Ramos (cell line): ENCODE measurements at regions not wholly inside any gene's neighbourhood (a gene's known extent, or its start where the extent isn't known, plus 50 kb on each side); places are given as distances from the start of the nearest gene placed in this dataset.
"Not testable (repeated sequence)": the region's sequence is repeated elsewhere in the genome, so short reads cannot be mapped to it uniquely, and the experiment has no call there.

ENCODE experiments used
- in situ Hi-C: fragments of 300-500 bp; cut with MboI; formaldehyde crosslinking; loops from one replicate; pipeline ENCODE4 v1.14.3; 2022; ENCODE audit warnings: low sequenced_read_pairs; ENCODE audit not compliant: unreplicated experiment

DNA sequence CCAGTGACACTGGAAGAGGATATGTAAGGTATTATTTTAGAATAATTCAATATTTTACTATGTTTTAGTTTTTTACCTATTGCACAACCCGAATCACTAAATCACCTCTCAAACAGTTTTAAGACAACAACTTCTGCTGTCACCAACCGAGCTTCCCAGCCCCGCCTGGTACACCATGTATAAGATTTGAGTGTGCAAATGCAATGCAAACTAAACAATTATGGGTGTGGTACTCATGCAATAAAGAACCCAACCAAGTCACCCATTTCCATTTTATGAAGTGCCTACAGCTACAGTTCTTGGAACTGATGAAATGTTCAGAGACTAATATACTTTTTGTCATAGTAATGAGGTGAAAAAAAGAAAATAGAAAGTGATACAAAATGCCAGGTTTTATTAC lies 256.2 kb downstream of the TAFA4 start:
- in situ Hi-C loops: no loop called here

DNA sequence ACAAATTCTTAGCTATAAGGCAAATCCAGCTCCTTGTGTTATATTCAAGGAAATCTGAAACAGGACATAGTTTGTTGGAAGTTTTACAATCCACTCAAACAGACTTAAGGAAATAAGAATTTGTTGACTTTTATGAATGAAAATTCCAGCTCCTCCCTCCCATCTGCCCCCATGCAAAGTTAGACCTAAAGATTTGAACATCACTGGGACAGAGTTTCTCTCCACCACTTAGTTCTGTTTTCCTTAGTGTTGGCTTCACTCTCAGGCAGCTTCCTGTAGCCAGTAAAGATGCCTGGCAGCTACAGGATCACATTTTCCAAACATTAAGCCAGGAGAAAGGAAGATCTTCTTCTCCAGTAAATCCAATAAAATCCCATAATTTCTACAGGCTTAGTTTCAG lies 265.0 kb downstream of the TAFA4 start:
- in situ Hi-C loops: no loop called here

DNA sequence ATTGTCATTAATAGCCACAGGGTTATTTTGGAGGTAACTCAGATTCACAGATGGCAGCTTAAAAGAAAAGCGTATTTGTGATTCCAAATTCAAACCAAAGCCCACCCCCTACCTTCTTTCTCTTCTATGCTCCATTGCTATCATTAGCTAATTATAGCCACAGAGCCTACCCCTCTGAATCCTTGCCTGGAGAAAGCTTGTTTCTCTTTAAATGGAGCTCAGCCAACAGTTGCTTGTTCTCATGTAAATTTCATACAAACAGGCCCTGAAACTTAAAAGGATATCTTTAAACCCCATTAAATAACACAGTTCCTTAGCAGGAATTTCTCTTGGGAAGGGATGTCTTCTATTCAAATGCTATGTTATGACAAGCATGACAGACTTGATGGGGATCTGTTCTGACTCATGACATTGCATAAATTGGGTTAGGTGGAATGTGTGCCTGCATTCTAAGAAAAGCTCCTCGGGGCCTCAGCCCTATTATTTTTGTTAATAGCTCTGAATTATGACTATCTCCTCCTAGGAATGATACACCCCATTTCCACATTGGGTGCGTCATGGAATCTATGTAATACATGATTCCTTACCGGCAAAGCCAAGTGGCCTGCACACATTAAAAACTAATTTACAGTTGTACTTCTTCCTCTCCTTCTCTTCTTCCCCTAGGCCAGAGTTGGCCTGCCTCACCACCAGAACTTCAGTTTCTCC lies 265.8 kb downstream of the TAFA4 start:
- in situ Hi-C loops: no loop called here

DNA sequence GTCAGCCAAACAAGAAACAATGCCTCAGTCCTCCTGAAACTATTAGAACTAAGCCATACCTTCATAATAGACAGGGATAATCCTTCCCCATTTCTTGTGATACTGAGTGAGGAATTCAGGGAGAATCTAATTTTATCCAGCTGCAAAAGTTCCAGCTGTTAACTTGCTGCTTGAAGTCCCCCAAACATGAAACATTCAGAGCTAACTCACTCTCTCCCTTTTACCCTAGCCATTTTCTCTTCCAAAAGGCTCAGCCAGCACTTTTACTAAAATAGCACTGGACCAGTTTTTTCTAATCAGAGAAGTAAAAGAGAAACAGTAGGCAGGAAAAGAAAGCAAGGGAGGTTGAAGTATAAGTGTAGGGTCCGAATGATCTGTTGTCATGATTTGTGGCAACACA lies 268.1 kb downstream of the TAFA4 start:
- in situ Hi-C loops: no loop called here

DNA sequence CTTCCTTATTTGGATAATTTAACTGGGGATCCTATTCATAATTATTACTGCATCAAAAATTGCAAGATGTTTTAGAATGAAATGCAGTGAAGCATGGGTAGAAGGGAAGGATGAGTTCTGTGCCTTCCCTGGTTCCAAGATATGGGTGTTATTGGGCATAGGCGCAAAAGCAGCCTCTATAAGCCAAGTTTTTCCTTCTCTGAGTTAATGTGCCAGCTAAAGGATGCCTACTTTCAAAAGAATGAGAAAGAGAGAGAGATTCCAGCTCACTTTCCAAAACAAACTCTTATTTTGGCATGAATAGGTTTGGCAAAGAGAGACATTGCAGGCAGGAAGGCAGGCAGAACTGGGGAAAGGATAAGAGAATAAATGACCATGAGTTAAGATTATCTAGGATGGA lies 270.2 kb downstream of the TAFA4 start:
- in situ Hi-C loops: no loop called here

DNA sequence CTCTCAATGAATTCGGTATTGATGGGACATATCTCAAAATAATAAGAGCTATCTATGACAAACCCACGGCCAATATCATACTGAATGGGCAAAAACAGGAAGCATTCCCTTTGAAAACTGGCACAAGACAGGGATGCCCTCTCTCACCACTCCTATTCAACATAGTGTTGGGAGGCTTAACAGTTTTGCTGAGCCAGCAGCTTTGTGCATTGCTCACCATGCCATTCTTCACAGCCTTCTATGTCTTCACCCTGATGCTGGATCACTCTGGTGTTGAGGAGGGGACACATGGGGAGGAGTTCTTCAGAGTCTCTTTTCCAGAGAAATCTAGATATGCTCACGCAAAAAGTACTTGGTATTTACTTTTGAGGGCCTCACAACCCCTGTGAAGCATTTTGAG lies 281.7 kb downstream of the TAFA4 start:
- in situ Hi-C loops: not testable (repeated sequence)

DNA sequence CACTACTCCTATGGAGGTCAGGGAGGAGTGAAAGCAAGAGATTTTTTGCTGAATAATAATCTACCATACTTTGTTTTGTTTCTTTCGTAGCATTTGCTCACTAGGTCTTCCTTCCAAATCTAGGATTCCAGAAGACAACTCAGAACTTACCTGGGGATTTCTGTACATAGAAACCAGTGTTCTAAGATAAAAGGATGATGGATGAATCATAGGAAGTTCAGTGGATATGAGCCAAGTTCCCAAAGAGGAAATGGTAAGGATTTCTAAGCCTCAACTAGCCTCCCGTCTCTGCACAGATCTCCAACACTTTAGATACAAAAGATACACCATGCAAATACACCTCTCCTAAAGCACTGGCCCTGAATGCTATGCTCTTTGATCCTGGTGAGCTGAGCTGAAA lies 283.9 kb downstream of the TAFA4 start:
- in situ Hi-C loops: no loop called here

DNA sequence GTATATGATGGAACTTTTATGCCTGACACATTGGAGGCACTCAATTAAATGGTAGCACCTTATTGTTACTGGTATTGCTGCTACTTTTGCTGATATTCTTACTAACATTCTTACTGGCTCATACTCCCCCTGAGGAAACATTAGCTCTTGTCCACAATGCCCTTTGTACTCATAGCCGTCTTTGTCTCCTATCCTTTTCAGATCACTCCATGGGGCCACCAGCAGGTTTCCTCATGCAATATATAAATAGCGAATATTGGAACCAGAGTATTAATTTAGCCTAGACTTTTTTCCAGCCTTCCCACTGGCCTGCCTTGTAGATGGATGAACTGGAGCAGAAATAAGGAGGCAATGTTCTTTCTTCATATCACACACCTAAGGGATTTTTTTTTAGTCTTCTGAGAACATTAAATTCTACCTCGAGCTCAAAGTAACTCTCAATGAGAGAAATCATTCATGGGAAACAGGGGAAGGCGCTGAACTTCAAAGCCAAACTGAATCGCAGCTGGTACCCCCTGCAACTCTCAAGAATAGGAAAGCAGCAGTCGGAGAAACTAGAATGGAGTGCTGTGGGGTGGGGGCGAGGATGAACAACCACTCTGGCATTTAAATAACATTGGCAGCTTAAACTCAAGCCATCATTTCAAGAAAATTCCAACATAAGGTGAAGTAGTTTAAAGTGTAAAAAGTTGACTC lies 300.3 kb downstream of the TAFA4 start:
- in situ Hi-C loops: no loop called here

DNA sequence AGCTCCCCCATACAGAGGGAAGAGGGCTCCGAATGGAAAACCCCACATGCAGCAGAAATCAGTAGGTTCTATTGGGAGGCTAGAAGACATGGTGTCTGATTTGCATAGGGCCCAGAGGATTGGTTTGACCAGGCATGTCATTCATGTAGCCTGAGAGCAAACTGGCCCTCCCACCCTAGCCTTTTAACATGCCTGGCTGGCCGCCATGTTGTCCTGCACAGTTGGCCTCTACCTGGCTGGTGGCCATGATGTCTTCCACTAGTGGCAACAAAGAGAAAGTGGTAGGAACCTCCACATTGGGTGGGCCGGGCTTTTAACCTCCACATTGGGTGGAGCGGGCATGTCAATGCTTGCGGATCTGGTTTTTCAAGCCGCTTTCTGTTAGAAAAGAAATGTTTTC lies 312.1 kb downstream of the TAFA4 start:
- in situ Hi-C loops: no loop called here

DNA sequence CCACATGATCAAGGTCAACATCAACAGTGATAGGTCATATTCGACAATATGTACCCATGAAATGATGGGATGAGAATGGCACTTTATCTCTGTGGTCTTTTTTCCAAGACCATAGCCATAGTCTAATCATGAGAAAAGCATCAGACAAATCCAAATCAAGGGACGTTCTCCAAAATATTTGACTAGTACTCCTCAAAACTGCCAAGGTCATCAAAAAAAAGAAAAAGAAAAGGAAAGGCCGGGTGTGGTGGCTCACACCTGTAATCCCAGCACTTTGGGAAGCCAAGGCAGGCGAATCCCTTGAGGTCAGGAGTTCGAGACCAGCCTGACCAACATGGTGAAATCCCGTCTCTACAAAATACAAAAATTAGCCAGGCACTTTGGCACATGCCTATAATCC lies 318.3 kb downstream of the TAFA4 start:
- in situ Hi-C loops: no loop called here

DNA sequence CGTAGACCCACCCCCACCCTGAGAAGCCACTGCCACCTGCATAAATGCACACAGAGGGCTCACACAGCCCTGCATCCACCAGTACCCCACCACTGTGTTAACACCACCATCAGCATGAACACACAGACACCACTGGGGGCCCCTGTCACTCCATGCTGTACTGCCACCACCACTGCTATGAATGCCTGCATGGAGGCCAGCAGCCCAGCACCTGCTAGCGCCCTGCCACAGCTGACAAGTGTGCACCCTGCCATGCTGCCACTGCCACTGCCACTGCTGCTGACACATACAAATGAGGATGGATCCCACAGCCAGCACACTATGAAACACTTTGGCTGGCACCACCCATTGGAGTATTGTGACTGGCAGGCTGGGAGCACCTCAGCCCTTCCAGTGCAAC lies 361.0 kb downstream of the TAFA4 start:
- in situ Hi-C loops: no loop called here

DNA sequence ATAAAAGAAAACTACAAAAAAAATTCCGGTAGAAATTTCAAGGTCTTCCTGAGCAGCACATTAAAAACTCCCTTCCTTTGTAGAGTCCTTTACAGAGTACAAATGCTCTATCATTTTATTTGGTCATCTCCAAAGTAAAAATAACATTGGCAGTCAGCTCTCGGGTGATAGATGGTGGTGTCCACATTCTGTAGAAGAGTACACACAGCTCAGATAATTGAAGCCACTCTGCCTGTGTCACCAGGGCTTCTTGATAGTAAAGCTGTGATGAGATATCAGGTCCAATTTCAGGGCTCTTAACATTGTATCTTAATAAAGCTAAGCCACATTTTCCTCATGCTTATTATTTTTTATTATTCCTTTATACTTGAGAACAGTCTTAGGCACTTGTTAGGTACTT lies 371.6 kb downstream of the TAFA4 start:
- in situ Hi-C loops: no loop called here

DNA sequence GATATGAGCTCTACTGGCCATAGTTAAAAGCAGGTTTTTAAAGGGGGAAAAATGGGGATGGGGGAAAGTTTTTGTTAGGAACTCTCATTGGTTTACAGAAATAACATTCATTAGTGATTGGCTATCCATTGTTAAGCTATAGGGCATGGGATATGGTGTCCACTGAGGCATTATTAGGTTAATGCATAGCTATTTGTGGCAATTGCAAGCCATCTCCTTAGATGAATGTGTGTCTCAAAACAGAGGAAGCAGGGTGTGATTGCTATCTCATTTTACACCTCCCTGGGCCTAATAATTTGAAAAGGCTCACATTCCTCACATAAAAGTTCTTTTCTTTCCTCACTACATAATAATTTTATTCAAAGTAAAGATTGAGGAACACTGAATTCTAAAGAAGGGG lies 396.6 kb downstream of the TAFA4 start:
- in situ Hi-C loops: no loop called here

DNA sequence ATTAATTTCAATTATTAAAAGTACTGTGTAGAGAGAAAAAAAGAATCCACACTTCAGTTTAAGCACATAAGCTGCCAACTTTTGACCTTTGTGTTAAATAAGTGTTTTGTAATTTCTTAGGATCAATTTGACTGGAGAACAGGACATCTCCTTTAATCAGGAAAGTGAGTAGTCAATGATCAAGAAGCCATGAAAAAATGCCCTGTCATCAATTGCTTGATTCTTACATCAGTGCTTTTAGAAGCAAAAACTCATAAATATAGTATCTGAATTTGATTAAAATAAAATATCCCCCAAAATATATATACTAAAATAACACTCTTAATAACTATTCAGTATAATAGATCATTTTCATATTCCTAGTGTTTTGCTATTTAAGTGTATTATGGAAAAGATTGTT lies 409.0 kb downstream of the TAFA4 start:
- in situ Hi-C loops: no loop called here

DNA sequence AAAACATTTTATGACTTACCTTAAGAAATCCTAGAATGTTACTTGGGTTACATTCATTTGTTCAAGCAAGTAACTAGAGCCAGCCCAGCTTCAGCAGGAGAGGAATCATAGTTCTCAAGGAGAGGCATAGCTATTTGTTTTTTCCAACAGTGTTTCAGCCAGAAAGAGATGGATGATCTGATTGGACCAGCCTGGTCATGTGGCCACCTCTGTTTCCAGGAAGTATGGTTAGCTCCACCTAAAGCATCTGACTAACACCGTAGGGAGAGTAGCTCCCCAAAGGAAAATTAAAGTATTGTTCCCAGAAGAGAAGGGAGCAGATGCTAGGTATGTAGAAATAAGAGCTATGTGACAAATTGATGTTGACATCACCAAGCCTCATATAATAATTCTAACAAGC lies 417.1 kb downstream of the TAFA4 start:
- in situ Hi-C loops: no loop called here

DNA sequence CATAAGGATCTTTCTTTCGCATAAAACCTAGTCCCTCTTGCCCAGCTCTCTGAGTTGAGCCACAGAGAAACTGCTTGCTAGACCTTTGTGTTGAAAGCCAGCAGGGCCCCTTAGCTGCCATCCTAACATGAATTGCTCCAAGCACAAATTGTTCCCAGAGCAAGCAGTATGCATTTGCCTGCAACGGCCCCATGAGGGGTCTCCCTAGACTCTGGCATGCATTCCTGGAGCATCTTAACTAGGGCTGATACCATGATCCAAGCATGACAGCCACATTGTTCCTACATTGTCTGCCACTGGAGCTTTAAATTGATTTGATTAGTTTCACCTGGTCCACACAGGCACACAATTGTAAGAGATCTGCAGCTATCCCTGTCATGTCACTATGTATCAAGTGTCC lies 428.1 kb downstream of the TAFA4 start:
- in situ Hi-C loops: no loop called here

DNA sequence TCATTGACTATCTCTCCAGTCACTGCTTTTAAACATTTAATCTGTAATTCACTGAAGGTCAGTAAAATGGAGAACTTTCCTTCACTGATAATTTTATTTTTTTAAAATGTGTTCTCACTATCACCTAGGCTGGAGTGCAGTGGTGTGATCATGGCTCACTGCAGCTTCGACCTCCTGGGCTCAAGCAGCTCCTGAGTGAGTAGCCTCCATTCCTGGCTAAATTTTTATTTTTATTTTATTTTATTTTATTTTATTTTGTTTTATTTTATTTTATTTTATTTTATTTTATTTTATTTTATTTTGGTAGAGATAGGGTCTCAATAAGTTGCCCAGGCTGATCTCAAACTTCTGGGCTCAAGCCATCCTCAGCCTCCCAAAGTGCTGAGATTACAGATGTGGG lies 446.5 kb downstream of the TAFA4 start:
- in situ Hi-C loops: not testable (repeated sequence)

DNA sequence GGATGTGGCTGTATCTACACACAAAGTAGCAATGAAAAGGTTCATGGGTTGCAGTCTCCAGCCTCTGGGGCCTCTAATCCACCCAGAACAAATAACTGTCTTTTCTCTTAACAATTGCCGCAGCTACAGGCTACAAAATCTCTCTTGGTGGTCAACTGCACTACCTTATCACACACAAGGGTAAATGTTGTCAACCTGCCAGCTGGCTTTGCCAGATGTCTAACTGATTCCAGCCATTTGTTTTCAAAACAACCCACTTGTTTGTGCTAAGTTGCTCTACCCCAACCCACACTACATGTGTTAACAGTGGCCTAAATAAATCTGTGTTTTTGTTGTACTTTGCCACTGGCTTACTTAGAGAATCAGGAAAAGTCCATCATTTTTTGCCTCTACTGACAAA lies 447.3 kb downstream of the TAFA4 start:
- in situ Hi-C loops: no loop called here

DNA sequence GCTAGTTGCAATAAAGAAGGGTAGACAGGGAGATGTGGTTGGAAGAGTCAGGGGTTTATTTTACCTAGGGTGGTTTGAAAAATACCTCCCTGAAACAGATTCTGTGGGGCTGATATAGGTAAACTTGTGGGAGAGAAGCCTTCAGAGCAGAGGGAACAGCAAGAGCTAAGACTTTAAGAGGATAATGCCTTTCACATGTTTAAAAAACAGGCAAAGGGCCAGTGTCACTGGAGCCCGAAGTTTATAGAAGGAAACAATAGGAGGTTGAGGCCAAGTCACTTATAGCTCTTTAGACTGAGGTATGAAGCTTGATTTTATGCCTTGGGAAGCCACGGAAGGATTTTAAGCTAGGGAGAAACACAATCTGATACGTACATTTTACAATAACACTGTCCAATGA lies 448.7 kb downstream of the TAFA4 start:
- in situ Hi-C loops: no loop called here

DNA sequence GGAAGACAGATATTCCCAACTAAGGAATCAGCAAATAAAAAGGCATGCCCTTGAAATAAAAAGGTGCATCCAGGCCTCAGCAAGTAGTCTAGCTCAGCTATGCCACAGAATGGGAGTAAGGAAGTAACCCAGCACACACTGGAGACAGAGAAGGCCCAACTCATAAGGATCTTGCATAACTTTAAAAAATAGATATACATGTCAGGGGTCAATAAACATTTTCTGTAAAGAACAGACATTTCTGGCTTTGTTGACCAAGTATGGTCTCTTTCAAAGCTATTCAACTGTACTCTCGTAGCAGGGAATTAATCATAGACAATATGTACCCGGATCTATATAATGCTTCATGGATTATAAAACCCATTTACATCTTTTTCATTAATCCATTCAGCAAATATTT lies 449.3 kb downstream of the TAFA4 start:
- in situ Hi-C loops: no loop called here

DNA sequence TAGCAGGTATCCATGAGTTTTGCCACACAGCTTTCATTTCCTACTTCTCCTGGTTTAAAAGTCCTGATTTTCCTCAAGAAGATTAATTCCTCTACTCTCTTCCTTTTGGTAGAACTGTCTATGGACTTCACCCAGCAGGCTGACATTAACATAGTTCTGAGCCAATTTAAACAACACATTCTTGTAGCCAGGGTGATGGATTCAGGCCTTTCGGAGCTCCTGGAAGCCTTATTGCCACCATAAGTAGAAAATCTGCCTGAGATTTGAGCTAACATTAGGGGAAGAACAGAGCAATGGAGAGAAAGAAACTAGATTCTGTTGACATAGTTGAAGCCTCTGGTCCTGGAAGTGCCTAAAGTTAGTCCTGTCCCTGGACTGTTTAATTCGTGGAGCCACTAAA lies 449.8 kb downstream of the TAFA4 start:
- in situ Hi-C loops: no loop called here

DNA sequence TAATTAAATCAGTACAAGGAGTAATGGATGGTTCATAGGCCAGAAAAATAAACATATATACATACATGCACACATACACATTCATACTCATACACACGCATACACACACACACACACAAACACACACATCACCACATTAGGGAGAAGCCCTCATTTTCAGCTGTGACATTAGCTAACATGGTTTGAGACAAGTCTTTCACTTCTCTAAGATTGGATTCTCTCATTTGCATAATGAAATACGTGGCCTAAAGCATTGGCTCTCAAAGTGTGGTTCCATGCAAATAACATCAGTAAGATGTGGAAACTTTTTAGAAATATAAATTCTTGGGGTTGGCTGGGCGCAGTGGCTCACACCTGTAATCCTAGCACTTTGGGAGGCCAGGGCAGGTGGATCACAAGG lies 452.6 kb downstream of the TAFA4 start:
- in situ Hi-C loops: no loop called here
